Hindlimb muscle (tissue), 1 donor: ENCODE measurements at regions not wholly inside any gene's neighbourhood (a gene's known extent, or its start where the extent isn't known, plus 50 kb on each side); places are given as distances from the start of the nearest gene placed in this dataset.
"Not testable (repeated sequence)": the region's sequence is repeated elsewhere in the genome, so short reads cannot be mapped to it uniquely, and the experiment has no call there.

Source experiments
- DNase-seq: peaks from one replicate; pipeline ENCODE4 v3.0.0-alpha.2; 2013

GRCh38 chr3:15903759-15904720, 106.3 kb upstream of the ANKRD28 start:
- DNase-seq: no peak

GRCh38 chr3:15905041-15905440, 107.3 kb upstream of the ANKRD28 start:
- DNase-seq: no peak

GRCh38 chr3:15907403-15907802, 109.6 kb upstream of the ANKRD28 start:
- DNase-seq: not testable (repeated sequence)

- DNase-seq: no peak
Observed at GRCh38 chr3:15918988-15919387, 121.2 kb upstream of the ANKRD28 start.

- no peak for DNase-seq
Observed at GRCh38 chr3:15919971-15920370, 122.2 kb upstream of the ANKRD28 start.

GRCh38 chr3:15923640-15924405, 126.0 kb upstream of the ANKRD28 start:
- DNase-seq: no peak

GRCh38 chr3:15924914-15925313, 127.1 kb upstream of the ANKRD28 start:
- DNase-seq: no peak

- no peak for DNase-seq
Observed at GRCh38 chr3:15926871-15927270, 129.1 kb upstream of the ANKRD28 start.

- DNase-seq: no peak
Observed at GRCh38 chr3:15927969-15928368, 130.2 kb upstream of the ANKRD28 start.

GRCh38 chr3:15929944-15930571, 132.3 kb upstream of the ANKRD28 start:
- DNase-seq: no peak

GRCh38 chr3:15932348-15933300, 134.8 kb upstream of the ANKRD28 start:
- no peak for DNase-seq

- DNase-seq: no peak
Observed at GRCh38 chr3:15933439-15934139, 135.8 kb upstream of the ANKRD28 start.

- DNase-seq: peak; percentile 17
Observed at GRCh38 chr3:15934389-15935195, 136.8 kb upstream of the ANKRD28 start.

GRCh38 chr3:15936312-15936711, 138.5 kb upstream of the ANKRD28 start:
- no peak for DNase-seq

GRCh38 chr3:15940641-15941040, 142.9 kb upstream of the ANKRD28 start:
- no peak for DNase-seq

GRCh38 chr3:15941457-15941856, 143.7 kb upstream of the ANKRD28 start:
- not testable (repeated sequence) for DNase-seq

- no peak for DNase-seq
Observed at GRCh38 chr3:15941958-15942357, 144.2 kb upstream of the ANKRD28 start.

- no peak for DNase-seq
Observed at GRCh38 chr3:15942462-15942861, 144.7 kb upstream of the ANKRD28 start.

- DNase-seq: no peak
Observed at GRCh38 chr3:15942936-15943335, 145.2 kb upstream of the ANKRD28 start.

GRCh38 chr3:15948388-15948787, 150.6 kb upstream of the ANKRD28 start:
- DNase-seq: no peak
